Gastroesophageal sphincter (tissue), 4 donors: ENCODE measurements at regions not wholly inside any gene's neighbourhood (a gene's known extent, or its start where the extent isn't known, plus 50 kb on each side); places are given as distances from the start of the nearest gene placed in this dataset.
"Not testable (repeated sequence)": the region's sequence is repeated elsewhere in the genome, so short reads cannot be mapped to it uniquely, and the experiment has no call there.

ENCODE experiments used
- ATAC-seq: fragments of 150-250 bp; one replicate; pipeline ENCODE4 v1.9.1; 2016; ENCODE audit warnings: mild to moderate bottlenecking, moderate library complexity
- H3K27ac ChIP-seq, 4 donors: fragments of 200-600 bp; sonication (generic) in 3 of 4; 1 replicate in 3 of 4; 2 replicates in 1 of 4; pipeline ENCODE4 v1.5.1; 2016 to 2019
- H3K27me3 ChIP-seq: fragments of 200-600 bp; sonication (generic); one replicate; pipeline ENCODE4 v1.5.1; 2019
- H3K36me3 ChIP-seq, 2 donors: fragments of 200-600 bp; sonication (generic); one replicate each; pipeline ENCODE4 v1.5.1; 2019; ENCODE audit warnings: control low read depth in 1 of 2
- H3K4me1 ChIP-seq, 3 donors: fragments of 200-600 bp; sonication (generic); 1 replicate in 2 of 3; 2 replicates in 1 of 3; pipeline ENCODE4 v1.5.1; 2016 to 2019; ENCODE audit warnings: control low read depth in 2 of 3
- H3K4me3 ChIP-seq, 2 donors: fragments of 200-600 bp; sonication (generic); one replicate each; pipeline ENCODE4 v1.5.1; 2019; ENCODE audit warnings: mild to moderate bottlenecking in 1 of 2, moderate library complexity in 1 of 2
- H3K9me3 ChIP-seq, 3 donors: fragments of 200-600 bp; sonication (generic); one replicate each; pipeline ENCODE4 v1.5.1; 2017 to 2019; ENCODE audit warnings: control low read depth in 2 of 3
- EP300 ChIP-seq: sonication (generic); formaldehyde crosslinking; IDR thresholded peaks from one replicate; pipeline ENCODE4 v1.6.1; 2017; ENCODE audit warnings: antibody characterized with exemption, mild to moderate bottlenecking
- POLR2A ChIP-seq, 2 donors: fragments of 450-650 bp; IDR thresholded peaks; one replicate each; pipeline ENCODE4 v1.6.1; 2017; ENCODE audit warnings: antibody characterized with exemption in 2 of 2, mild to moderate bottlenecking in 2 of 2, moderate library complexity in 1 of 2
- POLR2AphosphoS5 ChIP-seq: sonication (generic); formaldehyde crosslinking; IDR thresholded peaks from one replicate; pipeline ENCODE4 v1.6.1; 2017; ENCODE audit warnings: antibody characterized with exemption
- WGBS, 2 donors: methylation state at CpG; one replicate each; pipeline ENCODE4 v1.1.5; 2018; ENCODE audit warnings: low coverage in 1 of 2; 5-methylcytosine and 5-hydroxymethylcytosine counted together
- TF ChIP-seq, protein P1 (sequence below), 4 experiments: fragments of 200-600 bp in 2 of 4; fragments of 450-650 bp in 2 of 4; sonication (generic) in 1 of 4; IDR thresholded peaks; one replicate each; pipeline ENCODE4 v1.5.1; 2017 to 2019; ENCODE audit warnings: antibody characterized with exemption in 4 of 4, mild to moderate bottlenecking in 2 of 4, moderate library complexity in 2 of 4

DNA sequence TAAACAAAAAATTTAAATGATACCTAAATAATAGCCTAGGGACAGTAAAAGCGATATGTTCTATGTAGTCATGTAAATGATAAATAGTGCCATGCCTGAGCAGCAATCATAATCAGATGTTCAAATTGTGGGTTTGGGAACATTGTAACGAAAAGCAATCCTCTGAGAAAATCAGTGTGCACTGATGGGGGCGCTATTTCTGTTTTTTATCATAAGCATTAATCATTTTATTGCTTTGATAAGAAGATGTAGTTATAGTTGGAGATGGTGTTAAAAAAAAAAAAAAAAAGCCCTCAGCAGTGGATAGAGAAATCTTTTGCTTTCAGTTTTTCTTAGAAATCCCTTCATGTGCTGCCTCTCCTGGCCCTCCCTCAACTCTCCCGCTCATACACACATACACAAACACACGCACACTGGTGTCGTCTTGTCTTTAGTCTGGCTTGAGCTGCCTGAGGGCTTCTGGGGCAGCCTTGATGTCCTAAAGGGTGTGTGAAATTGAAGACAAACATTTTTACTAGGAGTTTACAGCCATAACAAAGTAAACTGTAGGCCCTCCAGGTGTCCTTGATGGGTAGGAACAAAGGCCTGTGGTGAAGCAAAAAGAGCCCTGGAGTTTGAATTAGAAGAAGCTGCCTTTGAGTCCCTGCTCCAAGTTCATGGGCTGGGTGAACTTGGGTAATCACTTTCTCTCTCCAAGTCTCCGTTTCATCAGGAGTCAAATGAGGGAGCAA is 428.1 kb downstream of the SOX2 start:
- peaks cover 7% of the 10 kb centered on the region for H3K27me3 ChIP-seq
- no peak for ATAC-seq
- H3K4me1 ChIP-seq: no peaks in the 10 kb centered on the region
- no peak overlapping the region for H3K27ac ChIP-seq
- no peaks in the 10 kb centered on the region for H3K36me3 ChIP-seq
- TF ChIP-seq POLR2AphosphoS5 (no peak), POLR2A (IDR thresholded peaks at IDR 0.05) (no peak), EP300 (no peak)
- TF ChIP-seq, protein P1, sequence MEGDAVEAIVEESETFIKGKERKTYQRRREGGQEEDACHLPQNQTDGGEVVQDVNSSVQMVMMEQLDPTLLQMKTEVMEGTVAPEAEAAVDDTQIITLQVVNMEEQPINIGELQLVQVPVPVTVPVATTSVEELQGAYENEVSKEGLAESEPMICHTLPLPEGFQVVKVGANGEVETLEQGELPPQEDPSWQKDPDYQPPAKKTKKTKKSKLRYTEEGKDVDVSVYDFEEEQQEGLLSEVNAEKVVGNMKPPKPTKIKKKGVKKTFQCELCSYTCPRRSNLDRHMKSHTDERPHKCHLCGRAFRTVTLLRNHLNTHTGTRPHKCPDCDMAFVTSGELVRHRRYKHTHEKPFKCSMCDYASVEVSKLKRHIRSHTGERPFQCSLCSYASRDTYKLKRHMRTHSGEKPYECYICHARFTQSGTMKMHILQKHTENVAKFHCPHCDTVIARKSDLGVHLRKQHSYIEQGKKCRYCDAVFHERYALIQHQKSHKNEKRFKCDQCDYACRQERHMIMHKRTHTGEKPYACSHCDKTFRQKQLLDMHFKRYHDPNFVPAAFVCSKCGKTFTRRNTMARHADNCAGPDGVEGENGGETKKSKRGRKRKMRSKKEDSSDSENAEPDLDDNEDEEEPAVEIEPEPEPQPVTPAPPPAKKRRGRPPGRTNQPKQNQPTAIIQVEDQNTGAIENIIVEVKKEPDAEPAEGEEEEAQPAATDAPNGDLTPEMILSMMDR (IDR thresholded peaks at IDR 0.05): no peak
- no peaks in the 10 kb centered on the region for H3K9me3 ChIP-seq
- 52 to 62% methylated on average over 6 to 7 of the region's 7 CpGs for WGBS, 2 donors
- no peak overlapping the region for H3K4me3 ChIP-seq

DNA sequence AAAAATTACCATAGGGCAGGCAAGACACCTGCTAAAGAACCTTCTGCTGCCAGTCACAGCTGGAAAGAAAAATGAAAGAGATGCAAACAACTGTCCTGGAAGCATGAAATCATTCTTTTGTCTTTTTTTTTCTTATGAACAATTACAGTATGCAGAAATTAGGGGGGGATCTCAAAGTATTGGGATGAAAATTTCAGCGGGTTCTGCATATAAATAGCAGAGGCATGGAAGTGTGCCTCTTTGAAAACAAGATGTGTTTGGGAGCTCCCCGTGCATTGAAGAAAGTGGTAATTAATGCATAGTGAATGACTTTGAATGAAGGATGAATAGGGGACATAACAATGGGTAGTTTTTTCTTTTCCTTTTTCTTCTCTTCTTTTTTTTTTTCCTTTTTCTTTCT is 431.2 kb downstream of the SOX2 start:
- no peaks in the 10 kb centered on the region for H3K4me1 ChIP-seq
- peaks cover 4% of the 10 kb centered on the region for H3K27me3 ChIP-seq
- TF ChIP-seq, protein P1 (IDR thresholded peaks at IDR 0.05): no peak
- TF ChIP-seq POLR2AphosphoS5 (no peak), POLR2A (IDR thresholded peaks at IDR 0.05) (no peak), EP300 (no peak)
- no peak overlapping the region for H3K27ac ChIP-seq
- no peak overlapping the region for H3K4me3 ChIP-seq
- no peaks in the 10 kb centered on the region for H3K36me3 ChIP-seq
- 5 to 20% methylated on average over 2 of the region's 2 CpGs for WGBS, 2 donors
- H3K9me3 ChIP-seq: no peaks in the 10 kb centered on the region
- ATAC-seq: no peak

GRCh38 chr3:182143903-182144302 is 432.2 kb downstream of the SOX2 start:
- 58 to 74% methylated on average over 2 of the region's 2 CpGs for WGBS, 2 donors
- Histone ChIP-seq H3K27ac (no peak overlapping the region), H3K4me1 (no peaks in the 10 kb centered on the region), H3K27me3 (peaks cover 4% of the 10 kb centered on the region), H3K4me3 (no peak overlapping the region), H3K36me3 (no peaks in the 10 kb centered on the region), H3K9me3 (no peaks in the 10 kb centered on the region)
- TF ChIP-seq POLR2AphosphoS5 (no peak), POLR2A (IDR thresholded peaks at IDR 0.05) (no peak), EP300 (no peak)
- TF ChIP-seq, protein P1 (IDR thresholded peaks at IDR 0.05): no peak
- no peak for ATAC-seq

DNA sequence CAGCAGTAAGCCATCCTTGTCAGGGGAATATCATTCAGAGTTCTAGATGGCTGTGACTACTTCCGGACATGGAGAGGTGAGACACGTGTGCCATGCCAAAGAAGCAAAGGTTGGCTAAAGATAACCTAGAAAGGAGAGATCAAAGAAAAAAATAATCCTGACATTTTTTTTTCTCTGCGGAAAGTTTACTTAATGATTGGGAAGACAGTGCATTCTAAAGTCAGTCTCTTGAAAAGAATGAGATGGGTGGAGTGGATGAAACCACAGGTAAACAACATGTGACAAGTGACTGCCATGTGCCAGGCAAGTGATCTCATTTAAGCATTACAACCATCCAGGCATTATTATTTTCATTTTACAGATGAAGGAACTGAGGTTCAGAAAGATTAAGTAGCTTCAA is 436.6 kb downstream of the SOX2 start:
- WGBS, 2 donors: 57 to 81% methylated on average over 3 of the region's 3 CpGs
- no peak for ATAC-seq
- Histone ChIP-seq H3K9me3 (peaks cover 0 to 24% (median 0%) of the 10 kb centered on the region in 3 donors), H3K4me1 (no peaks in the 10 kb centered on the region), H3K27ac (no peak overlapping the region), H3K4me3 (no peak overlapping the region), H3K36me3 (no peaks in the 10 kb centered on the region), H3K27me3 (peaks cover 4% of the 10 kb centered on the region)
- TF ChIP-seq, protein P1 (IDR thresholded peaks at IDR 0.05): no peak
- TF ChIP-seq POLR2AphosphoS5 (no peak), POLR2A (IDR thresholded peaks at IDR 0.05) (no peak), EP300 (no peak)

DNA sequence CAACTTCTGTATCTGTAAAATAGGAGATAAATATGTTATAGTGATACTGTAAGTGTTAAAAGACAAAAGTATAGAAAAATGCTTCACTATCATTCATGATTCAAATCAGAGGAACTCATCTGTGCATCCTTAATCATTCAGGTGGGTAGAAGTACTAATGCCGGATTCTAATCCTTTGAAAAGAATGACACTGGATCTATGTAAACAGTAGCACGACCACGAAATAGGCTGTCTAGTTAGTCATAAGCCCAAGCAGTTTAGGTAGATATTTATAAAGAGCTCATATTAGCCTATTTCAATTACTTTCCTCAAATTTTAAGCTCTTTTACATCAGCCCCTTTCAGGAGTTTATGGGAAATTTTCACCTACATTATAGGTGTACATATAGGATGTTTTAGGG is 437.9 kb downstream of the SOX2 start:
- ATAC-seq: no peak
- no peak for TF ChIP-seq POLR2AphosphoS5
- no peak for TF ChIP-seq EP300
- TF ChIP-seq, protein P1 (IDR thresholded peaks at IDR 0.05): no peak
- TF ChIP-seq POLR2A (IDR thresholded peaks at IDR 0.05): no peak
- no peaks in the 10 kb centered on the region for H3K4me1 ChIP-seq
- H3K36me3 ChIP-seq: no peaks in the 10 kb centered on the region
- H3K27me3 ChIP-seq: peaks cover 4% of the 10 kb centered on the region
- H3K9me3 ChIP-seq: peaks cover 0 to 24% (median 0%) of the 10 kb centered on the region in 3 donors
- H3K27ac ChIP-seq: no peak overlapping the region
- WGBS, 2 donors: 64 to 70% methylated on average over 3 of the region's 3 CpGs
- H3K4me3 ChIP-seq: no peak overlapping the region

GRCh38 chr3:182156326-182156725 is 444.6 kb downstream of the SOX2 start:
- not testable (repeated sequence) for H3K4me3 ChIP-seq, H3K27me3 ChIP-seq, H3K27ac ChIP-seq, H3K36me3 ChIP-seq, H3K4me1 ChIP-seq, ATAC-seq
- peaks cover 0 to 14% (median 0%) of the 10 kb centered on the region in 3 donors for H3K9me3 ChIP-seq
- 100% methylated on average over 1 of the region's 3 CpGs; no CpG with 5 or more reads in 1 of the 2 donors for WGBS, 2 donors
